ENCODE measurements at regions not wholly inside any gene's neighbourhood (a gene's known extent, or its start where the extent isn't known, plus 50 kb on each side); places are given as distances from the start of the nearest gene placed in this dataset.
"Not testable (repeated sequence)": the region's sequence is repeated elsewhere in the genome, so short reads cannot be mapped to it uniquely, and the experiment has no call there.

DNA sequence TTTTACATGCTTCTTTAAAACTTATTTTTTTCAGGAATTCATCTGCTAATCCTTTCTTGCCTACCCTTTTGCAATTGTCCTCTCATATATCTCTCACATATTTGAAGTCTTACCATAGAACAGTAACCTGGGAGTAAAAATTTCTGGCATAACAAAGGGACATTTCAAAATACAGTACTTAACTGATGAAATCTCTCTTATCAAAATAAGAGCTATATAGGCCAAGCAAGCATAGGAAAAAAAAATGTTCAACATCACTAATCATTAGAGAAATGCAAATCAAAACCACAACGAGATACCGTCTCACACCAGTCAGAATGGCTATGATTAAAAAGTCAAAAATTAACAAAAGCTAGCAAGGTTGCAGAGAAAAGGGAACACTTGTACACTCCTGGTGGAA, 2062.7 kb upstream of the CDH6 start:
- Histone ChIP-seq H3K4me3 (ENCODE audit: low read depth in 2 of 2, low read length in 1 of 2) (no peak overlapping the region), H3K27me3 (ENCODE audit: insufficient read depth) (no peaks in the 10 kb centered on the region), H4K20me1 (ENCODE audit: insufficient read depth) (no peaks in the 10 kb centered on the region), H3K4me2 (no peak overlapping the region), H3K27ac (ENCODE audit: low read depth in 2 of 2, low read length in 1 of 2) (no peak overlapping the region), H3K9me3 (no peaks in the 10 kb centered on the region), H3K9me2 (no peaks in the 10 kb centered on the region), H3K36me3 (replicated peaks in 1 of 2; ENCODE audit: control insufficient read depth in 1 of 2, insufficient read depth in 2 of 2, low read length in 1 of 2) (no peaks in the 10 kb centered on the region), H3K9ac (no peak overlapping the region), H3F3A (replicated peaks; ENCODE audit: insufficient read depth) (no peaks in the 10 kb centered on the region), H2AFZ (ENCODE audit: low read depth) (no peak overlapping the region), H3K4me1 (ENCODE audit: control insufficient read depth in 1 of 2, insufficient read depth in 2 of 2, low read depth in 1 of 2, low read length in 1 of 2) (no peaks in the 10 kb centered on the region), H3K79me2 (ENCODE audit: insufficient read depth) (no peaks in the 10 kb centered on the region)
- POLR2A ChIA-PET, result no interaction called here
- CTCF ChIA-PET, result no interaction called here
- WGBS (ENCODE audit: low lambda C conversion rate), result 30% methylated on average over 2 of the region's 2 CpGs
- TF ChIP-seq SIN3A (IDR thresholded peaks at IDR 0.05; ENCODE audit: borderline replicate concordance, low read depth, low read length), result no peak
- no peak for TF ChIP-seq YY1 (IDR thresholded peaks at IDR 0.05; ENCODE audit: low read depth)
- TF ChIP-seq, protein P1, sequence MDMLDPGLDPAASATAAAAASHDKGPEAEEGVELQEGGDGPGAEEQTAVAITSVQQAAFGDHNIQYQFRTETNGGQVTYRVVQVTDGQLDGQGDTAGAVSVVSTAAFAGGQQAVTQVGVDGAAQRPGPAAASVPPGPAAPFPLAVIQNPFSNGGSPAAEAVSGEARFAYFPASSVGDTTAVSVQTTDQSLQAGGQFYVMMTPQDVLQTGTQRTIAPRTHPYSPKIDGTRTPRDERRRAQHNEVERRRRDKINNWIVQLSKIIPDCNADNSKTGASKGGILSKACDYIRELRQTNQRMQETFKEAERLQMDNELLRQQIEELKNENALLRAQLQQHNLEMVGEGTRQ (IDR thresholded peaks at IDR 0.05; ENCODE audit: borderline replicate concordance, low read depth, low read length), result no peak
- no peak for TF ChIP-seq EZH2phosphoT487 (IDR thresholded peaks at IDR 0.05; ENCODE audit: borderline replicate concordance, low read depth)
- TF ChIP-seq RAD21 (IDR thresholded peaks at IDR 0.05; ENCODE audit: low read length), result no peak
- TF ChIP-seq NFIC (IDR thresholded peaks at IDR 0.05; ENCODE audit: borderline replicate concordance), result no peak
- TF ChIP-seq NRF1 (IDR thresholded peaks at IDR 0.05; ENCODE audit: low read depth, low read length), result no peak
- TF ChIP-seq FOXM1 (IDR thresholded peaks at IDR 0.05; ENCODE audit: low read depth), result no peak
- TF ChIP-seq EP300 (IDR thresholded peaks at IDR 0.05; ENCODE audit: borderline replicate concordance in 1 of 2, low read depth in 1 of 2, low read length in 1 of 2), result no peak
- TF ChIP-seq ELF1 (IDR thresholded peaks at IDR 0.05), result no peak
- no peak for TF ChIP-seq MXI1 (IDR thresholded peaks at IDR 0.05; ENCODE audit: low read depth, low read length)
- no peak for TF ChIP-seq RCOR1 (IDR thresholded peaks at IDR 0.05; ENCODE audit: low read length)
- TF ChIP-seq GABPA (IDR thresholded peaks at IDR 0.05; ENCODE audit: low read depth), result no peak
- TF ChIP-seq SMC3 (IDR thresholded peaks at IDR 0.05; ENCODE audit: low read depth, low read length), result no peak
- no peak for TF ChIP-seq JUND (IDR thresholded peaks at IDR 0.05)
- no peak for TF ChIP-seq CHD2 (IDR thresholded peaks at IDR 0.05; ENCODE audit: low read length, partially characterized antibody)
- DNase-seq, result no peak

DNA sequence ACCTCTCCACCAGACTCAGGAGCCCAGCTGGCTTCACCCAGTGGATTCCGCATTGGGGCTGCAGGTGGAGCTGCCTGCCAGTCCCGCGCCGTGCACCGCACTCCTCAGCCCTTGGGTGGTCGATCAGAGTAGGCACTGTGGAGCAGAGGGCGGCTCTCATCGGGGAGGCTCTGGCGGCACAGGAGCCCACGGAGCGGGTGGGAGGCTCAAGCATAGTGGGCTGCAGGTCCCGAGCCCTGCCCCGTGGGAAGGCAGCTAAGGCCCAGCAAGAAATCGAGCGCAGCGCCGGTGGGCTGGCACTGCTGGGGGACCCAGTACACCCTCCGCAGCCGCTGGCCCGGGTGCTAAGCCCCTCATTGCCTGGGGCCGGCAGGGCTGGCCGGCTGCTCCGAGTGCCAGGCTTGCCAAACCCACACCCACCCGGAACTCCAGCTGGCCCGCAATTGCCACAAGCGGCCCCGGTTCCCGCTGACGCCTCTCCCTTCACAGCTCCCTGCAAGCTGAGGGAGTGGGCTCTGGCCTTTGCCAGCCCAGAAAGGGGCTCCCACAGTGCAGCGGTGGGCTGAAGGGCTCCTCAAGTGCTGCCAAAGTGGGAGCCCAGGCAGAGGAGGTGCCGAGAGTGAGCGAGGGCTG, 2065.8 kb upstream of the CDH6 start:
- POLR2A ChIA-PET; H3F3A ChIP-seq (replicated peaks; ENCODE audit: insufficient read depth); H3K27me3 ChIP-seq (ENCODE audit: insufficient read depth); DNase-seq; H4K20me1 ChIP-seq (ENCODE audit: insufficient read depth); H3K9me2 ChIP-seq; H3K36me3 ChIP-seq (replicated peaks in 1 of 2; ENCODE audit: control insufficient read depth in 1 of 2, insufficient read depth in 2 of 2, low read length in 1 of 2); H3K4me3 ChIP-seq (ENCODE audit: low read depth in 2 of 2, low read length in 1 of 2); H3K9ac ChIP-seq; H3K27ac ChIP-seq (ENCODE audit: low read depth in 2 of 2, low read length in 1 of 2); H2AFZ ChIP-seq (ENCODE audit: low read depth); H3K9me3 ChIP-seq; H3K79me2 ChIP-seq (ENCODE audit: insufficient read depth); CTCF ChIA-PET; H3K4me2 ChIP-seq; H3K4me1 ChIP-seq (ENCODE audit: control insufficient read depth in 1 of 2, insufficient read depth in 2 of 2, low read depth in 1 of 2, low read length in 1 of 2): not testable (repeated sequence)
- WGBS (ENCODE audit: low lambda C conversion rate), result 41% methylated on average over 16 of the region's 32 CpGs

DNA sequence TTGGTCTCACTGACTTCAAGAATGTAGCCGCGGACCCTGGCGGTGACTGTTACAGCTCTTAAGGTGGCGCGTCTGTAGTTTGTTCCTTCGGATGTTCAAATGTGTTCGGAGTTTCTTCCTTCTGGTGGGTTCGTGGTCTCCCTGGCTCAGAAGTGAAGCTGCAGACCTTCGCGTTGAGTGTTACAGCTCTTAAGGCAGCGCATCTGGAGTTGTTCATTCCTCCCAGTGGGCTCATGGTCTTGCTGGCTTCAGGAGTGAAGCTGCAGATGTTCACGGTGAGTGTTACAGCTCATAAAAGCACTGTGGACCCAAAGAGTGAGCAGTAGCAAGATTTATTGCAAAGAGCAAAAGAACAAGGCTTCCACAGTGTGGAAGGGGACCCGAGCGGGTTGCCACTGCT, 2067.0 kb upstream of the CDH6 start:
- H3K4me2 ChIP-seq; H4K20me1 ChIP-seq (ENCODE audit: insufficient read depth); CTCF ChIA-PET; H3F3A ChIP-seq (replicated peaks; ENCODE audit: insufficient read depth); H3K4me1 ChIP-seq (ENCODE audit: control insufficient read depth in 1 of 2, insufficient read depth in 2 of 2, low read depth in 1 of 2, low read length in 1 of 2); H3K27ac ChIP-seq (ENCODE audit: low read depth in 2 of 2, low read length in 1 of 2); H3K9ac ChIP-seq; H3K9me3 ChIP-seq; H3K36me3 ChIP-seq (replicated peaks in 1 of 2; ENCODE audit: control insufficient read depth in 1 of 2, insufficient read depth in 2 of 2, low read length in 1 of 2); H2AFZ ChIP-seq (ENCODE audit: low read depth); POLR2A ChIA-PET; DNase-seq; H3K9me2 ChIP-seq; H3K27me3 ChIP-seq (ENCODE audit: insufficient read depth); H3K79me2 ChIP-seq (ENCODE audit: insufficient read depth); H3K4me3 ChIP-seq (ENCODE audit: low read depth in 2 of 2, low read length in 1 of 2): not testable (repeated sequence)
- 58% methylated on average over 14 of the region's 14 CpGs for WGBS (ENCODE audit: low lambda C conversion rate)

All from SK-N-SH (cell line).